ENCODE measurements at regions not wholly inside any gene's neighbourhood (a gene's known extent, or its start where the extent isn't known, plus 50 kb on each side); places are given as distances from the start of the nearest gene placed in this dataset.

GRCh38 chr2:168300460-168300859 lies 53.1 kb upstream of the STK39 start:
- Histone ChIP-seq H3K4me3 (ENCODE audit: insufficient read depth, low read depth, low read length, poor library complexity, severe bottlenecking) (no peak overlapping the region), H3K36me3 (ENCODE audit: control insufficient read depth, insufficient read depth, low read length) (no peaks in the 10 kb centered on the region), H3K4me1 (ENCODE audit: control insufficient read depth, insufficient read depth, low read length, poor library complexity, severe bottlenecking) (no peaks in the 10 kb centered on the region), H3K9me3 (ENCODE audit: control insufficient read depth, low read length) (no peaks in the 10 kb centered on the region), H3K27ac (ENCODE audit: insufficient read depth, low read length, poor library complexity, severe bottlenecking) (no peak overlapping the region), H3K27me3 (replicated peaks; ENCODE audit: control insufficient read depth, insufficient read depth, low read length, poor library complexity, severe bottlenecking) (no peaks in the 10 kb centered on the region)
- no peak for DNase-seq

GRCh38 chr2:168304024-168304681 lies 56.8 kb upstream of the STK39 start:
- DNase-seq = no peak
- Histone ChIP-seq H3K9me3 (ENCODE audit: control insufficient read depth, low read length) (no peaks in the 10 kb centered on the region), H3K36me3 (ENCODE audit: control insufficient read depth, insufficient read depth, low read length) (no peaks in the 10 kb centered on the region), H3K4me3 (ENCODE audit: insufficient read depth, low read depth, low read length, poor library complexity, severe bottlenecking) (no peak overlapping the region), H3K4me1 (ENCODE audit: control insufficient read depth, insufficient read depth, low read length, poor library complexity, severe bottlenecking) (no peaks in the 10 kb centered on the region), H3K27ac (ENCODE audit: insufficient read depth, low read length, poor library complexity, severe bottlenecking) (no peak overlapping the region), H3K27me3 (replicated peaks; ENCODE audit: control insufficient read depth, insufficient read depth, low read length, poor library complexity, severe bottlenecking) (no peaks in the 10 kb centered on the region)

DNA sequence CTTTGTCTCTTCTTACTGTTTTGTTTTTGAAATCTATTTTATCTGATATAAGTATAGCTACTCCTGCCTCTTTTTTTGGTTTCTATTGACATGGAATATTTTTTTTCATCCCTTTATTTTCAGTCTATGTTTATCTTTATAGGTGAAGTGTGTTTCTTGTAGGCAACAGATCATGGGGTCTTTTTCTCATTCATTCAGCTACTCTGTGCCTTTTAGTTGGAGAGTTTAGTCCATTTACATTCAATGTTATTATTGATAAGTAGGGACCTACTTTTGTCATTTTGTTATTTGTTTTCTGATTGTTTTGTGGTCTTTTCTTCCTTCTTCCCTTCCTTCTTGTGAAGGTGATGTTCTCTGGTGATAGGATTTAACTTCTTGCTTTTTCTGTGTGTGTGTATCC lies 60.0 kb upstream of the STK39 start:
- Histone ChIP-seq H3K4me1 (ENCODE audit: control insufficient read depth, insufficient read depth, low read length, poor library complexity, severe bottlenecking) (no peaks in the 10 kb centered on the region), H3K36me3 (ENCODE audit: control insufficient read depth, insufficient read depth, low read length) (no peaks in the 10 kb centered on the region), H3K27me3 (replicated peaks; ENCODE audit: control insufficient read depth, insufficient read depth, low read length, poor library complexity, severe bottlenecking) (no peaks in the 10 kb centered on the region), H3K27ac (ENCODE audit: insufficient read depth, low read length, poor library complexity, severe bottlenecking) (no peak overlapping the region), H3K9me3 (ENCODE audit: control insufficient read depth, low read length) (no peaks in the 10 kb centered on the region), H3K4me3 (ENCODE audit: insufficient read depth, low read depth, low read length, poor library complexity, severe bottlenecking) (no peak overlapping the region)
- no peak for DNase-seq

DNA sequence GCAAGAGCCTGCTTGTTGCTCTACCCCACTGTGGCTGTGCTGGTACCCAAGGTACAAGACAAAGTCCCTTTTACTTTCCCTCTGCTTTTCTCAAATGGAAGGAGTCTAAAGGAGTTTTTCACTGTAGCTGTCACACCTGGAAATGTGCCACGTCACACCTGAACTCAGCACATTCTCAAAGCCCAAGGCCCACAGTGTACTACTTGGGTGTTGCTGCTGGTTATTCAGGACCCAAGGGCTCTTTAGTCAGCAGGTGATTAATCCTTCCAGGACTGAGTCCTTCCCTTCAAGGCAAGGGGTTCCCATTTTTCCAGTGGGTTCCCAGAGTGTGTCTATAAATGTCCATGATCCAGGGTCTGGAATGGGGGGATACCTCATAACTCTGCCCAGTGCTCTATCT lies 63.2 kb upstream of the STK39 start:
- Histone ChIP-seq H3K27me3 (replicated peaks; ENCODE audit: control insufficient read depth, insufficient read depth, low read length, poor library complexity, severe bottlenecking) (no peaks in the 10 kb centered on the region), H3K4me1 (ENCODE audit: control insufficient read depth, insufficient read depth, low read length, poor library complexity, severe bottlenecking) (no peaks in the 10 kb centered on the region), H3K36me3 (ENCODE audit: control insufficient read depth, insufficient read depth, low read length) (no peaks in the 10 kb centered on the region), H3K4me3 (ENCODE audit: insufficient read depth, low read depth, low read length, poor library complexity, severe bottlenecking) (no peak overlapping the region), H3K27ac (ENCODE audit: insufficient read depth, low read length, poor library complexity, severe bottlenecking) (no peak overlapping the region), H3K9me3 (ENCODE audit: control insufficient read depth, low read length) (no peaks in the 10 kb centered on the region)
- DNase-seq = no peak

- Histone ChIP-seq H3K27me3 (replicated peaks; ENCODE audit: control insufficient read depth, insufficient read depth, low read length, poor library complexity, severe bottlenecking) (no peaks in the 10 kb centered on the region), H3K27ac (ENCODE audit: insufficient read depth, low read length, poor library complexity, severe bottlenecking) (no peak overlapping the region)
These were observed 64.0 kb upstream of the STK39 start for GRCh38 chr2:168311261-168311910.

DNA sequence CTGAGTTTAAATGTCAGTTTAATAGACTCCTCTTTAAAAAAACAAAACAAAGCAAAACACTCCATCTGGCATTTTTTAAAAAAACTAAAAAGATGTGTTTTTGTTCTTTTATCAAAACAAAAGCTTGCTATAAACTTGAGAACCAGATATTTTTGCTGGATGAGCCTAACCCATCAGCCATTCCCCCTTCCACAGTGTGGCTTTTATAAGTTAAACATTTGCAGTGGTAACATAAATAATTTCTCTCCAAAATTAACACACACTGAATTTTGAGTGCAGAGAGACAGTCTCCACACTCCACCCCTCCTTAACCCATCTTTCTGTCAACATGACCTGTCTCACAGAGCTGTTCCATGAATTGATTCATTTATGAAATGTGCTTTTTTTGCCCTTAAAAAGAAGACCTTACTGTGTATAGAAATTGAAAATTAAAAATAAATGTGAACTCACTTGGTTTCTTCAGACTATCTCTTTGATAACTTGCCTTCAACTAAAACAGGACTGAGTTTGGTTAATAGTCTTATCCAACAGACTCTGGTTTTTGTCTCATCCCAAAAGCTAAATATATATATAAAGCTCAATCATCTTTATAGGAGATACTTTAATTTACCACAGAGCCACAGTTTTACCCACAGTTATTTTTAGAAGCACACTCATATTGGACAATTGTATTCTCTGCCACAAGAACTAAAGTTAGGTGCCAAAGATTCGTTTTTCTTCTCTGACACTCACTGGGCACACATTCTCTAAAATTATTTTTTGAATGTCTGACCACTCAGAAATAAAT lies 64.8 kb upstream of the STK39 start:
- no peaks in the 10 kb centered on the region for H3K27me3 ChIP-seq (replicated peaks; ENCODE audit: control insufficient read depth, insufficient read depth, low read length, poor library complexity, severe bottlenecking)
- no peak overlapping the region for H3K27ac ChIP-seq (ENCODE audit: insufficient read depth, low read length, poor library complexity, severe bottlenecking)
- H3K9me3 ChIP-seq (ENCODE audit: control insufficient read depth, low read length) = no peaks in the 10 kb centered on the region
- H3K4me1 ChIP-seq (ENCODE audit: control insufficient read depth, insufficient read depth, low read length, poor library complexity, severe bottlenecking) = no peaks in the 10 kb centered on the region
- DNase-seq = no peak
- H3K4me3 ChIP-seq (ENCODE audit: insufficient read depth, low read depth, low read length, poor library complexity, severe bottlenecking) = no peak overlapping the region
- H3K36me3 ChIP-seq (ENCODE audit: control insufficient read depth, insufficient read depth, low read length) = no peaks in the 10 kb centered on the region

More at GRCh38 chr2:168311261-168311910, 64.0 kb upstream of the STK39 start:
- no peaks in the 10 kb centered on the region for H3K36me3 ChIP-seq (ENCODE audit: control insufficient read depth, insufficient read depth, low read length)
- DNase-seq = no peak
- no peak overlapping the region for H3K4me3 ChIP-seq (ENCODE audit: insufficient read depth, low read depth, low read length, poor library complexity, severe bottlenecking)
- no peaks in the 10 kb centered on the region for H3K9me3 ChIP-seq (ENCODE audit: control insufficient read depth, low read length)
- no peaks in the 10 kb centered on the region for H3K4me1 ChIP-seq (ENCODE audit: control insufficient read depth, insufficient read depth, low read length, poor library complexity, severe bottlenecking)

GRCh38 chr2:168314236-168314635 lies 66.8 kb upstream of the STK39 start:
- Histone ChIP-seq H3K27me3 (replicated peaks; ENCODE audit: control insufficient read depth, insufficient read depth, low read length, poor library complexity, severe bottlenecking) (no peaks in the 10 kb centered on the region), H3K4me3 (ENCODE audit: insufficient read depth, low read depth, low read length, poor library complexity, severe bottlenecking) (no peak overlapping the region), H3K9me3 (ENCODE audit: control insufficient read depth, low read length) (no peaks in the 10 kb centered on the region), H3K36me3 (ENCODE audit: control insufficient read depth, insufficient read depth, low read length) (no peaks in the 10 kb centered on the region), H3K27ac (ENCODE audit: insufficient read depth, low read length, poor library complexity, severe bottlenecking) (no peak overlapping the region), H3K4me1 (ENCODE audit: control insufficient read depth, insufficient read depth, low read length, poor library complexity, severe bottlenecking) (no peaks in the 10 kb centered on the region)
- no peak for DNase-seq

GRCh38 chr2:168315331-168316072 lies 68.1 kb upstream of the STK39 start:
- Histone ChIP-seq H3K27ac (ENCODE audit: insufficient read depth, low read length, poor library complexity, severe bottlenecking) (no peak overlapping the region), H3K4me3 (ENCODE audit: insufficient read depth, low read depth, low read length, poor library complexity, severe bottlenecking) (no peak overlapping the region), H3K36me3 (ENCODE audit: control insufficient read depth, insufficient read depth, low read length) (no peaks in the 10 kb centered on the region), H3K4me1 (ENCODE audit: control insufficient read depth, insufficient read depth, low read length, poor library complexity, severe bottlenecking) (no peaks in the 10 kb centered on the region), H3K9me3 (ENCODE audit: control insufficient read depth, low read length) (no peaks in the 10 kb centered on the region), H3K27me3 (replicated peaks; ENCODE audit: control insufficient read depth, insufficient read depth, low read length, poor library complexity, severe bottlenecking) (no peaks in the 10 kb centered on the region)
- no peak for DNase-seq

GRCh38 chr2:168316073-168316440 lies 68.7 kb upstream of the STK39 start:
- Histone ChIP-seq H3K4me3 (ENCODE audit: insufficient read depth, low read depth, low read length, poor library complexity, severe bottlenecking) (no peak overlapping the region), H3K36me3 (ENCODE audit: control insufficient read depth, insufficient read depth, low read length) (no peaks in the 10 kb centered on the region), H3K4me1 (ENCODE audit: control insufficient read depth, insufficient read depth, low read length, poor library complexity, severe bottlenecking) (no peaks in the 10 kb centered on the region), H3K9me3 (ENCODE audit: control insufficient read depth, low read length) (no peaks in the 10 kb centered on the region), H3K27ac (ENCODE audit: insufficient read depth, low read length, poor library complexity, severe bottlenecking) (no peak overlapping the region), H3K27me3 (replicated peaks; ENCODE audit: control insufficient read depth, insufficient read depth, low read length, poor library complexity, severe bottlenecking) (no peaks in the 10 kb centered on the region)
- DNase-seq = no peak

All from effector memory CD4-positive, alpha-beta T cell (primary cell).